ENCODE measurements at regions not wholly inside any gene's neighbourhood (a gene's known extent, or its start where the extent isn't known, plus 50 kb on each side); places are given as distances from the start of the nearest gene placed in this dataset.
"Not testable (repeated sequence)": the region's sequence is repeated elsewhere in the genome, so short reads cannot be mapped to it uniquely, and the experiment has no call there.

DNA sequence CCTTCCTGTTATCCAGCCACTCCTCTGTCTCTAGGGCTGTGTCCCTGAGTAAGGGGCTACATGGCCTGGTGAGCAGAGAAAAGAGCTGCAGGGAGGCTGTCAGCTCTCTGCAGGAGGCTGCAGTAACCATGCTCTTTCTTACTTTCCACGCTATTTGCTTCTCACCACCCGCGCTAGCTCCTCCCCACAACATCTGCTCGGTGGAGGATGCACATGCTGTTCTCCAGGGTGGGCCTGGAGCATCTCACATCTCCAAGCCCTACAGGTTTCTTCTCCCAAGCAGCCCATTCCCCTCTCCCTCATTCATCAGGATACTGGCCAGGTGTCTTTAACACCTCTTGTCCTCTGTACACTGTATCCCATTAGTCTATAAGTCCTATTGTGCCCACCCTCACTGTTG lies 103.8 kb downstream of the IER5 start:
- DNase-seq, result no peak

DNA sequence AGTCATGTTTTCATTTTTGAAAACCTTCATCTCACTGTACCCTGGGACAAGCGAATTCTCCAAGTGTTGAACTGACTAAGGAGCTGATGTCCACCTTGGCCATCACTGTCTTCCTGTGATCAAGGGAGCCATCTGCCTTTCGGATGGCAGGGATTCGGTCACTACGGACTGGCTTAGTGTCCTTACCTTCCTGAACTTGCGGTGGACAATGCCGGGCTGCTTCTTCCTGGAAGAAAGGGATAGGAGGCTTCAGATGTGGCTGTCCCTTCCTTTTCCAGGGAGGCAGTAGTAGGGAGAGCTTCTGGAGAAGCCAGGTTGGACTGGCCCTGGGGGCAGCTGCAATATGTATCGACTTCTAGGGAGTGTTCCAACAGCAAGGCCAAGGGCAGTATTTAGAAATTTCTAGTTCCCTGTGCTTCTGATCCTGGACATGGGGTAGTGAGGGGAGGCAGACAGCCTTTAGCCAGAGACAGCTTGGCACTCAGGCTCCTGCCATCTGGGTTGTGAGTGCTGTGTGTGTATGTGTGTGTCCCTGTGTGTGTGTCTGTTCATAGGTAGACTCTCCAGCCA lies 114.6 kb downstream of the IER5 start:
- no peak for DNase-seq

DNA sequence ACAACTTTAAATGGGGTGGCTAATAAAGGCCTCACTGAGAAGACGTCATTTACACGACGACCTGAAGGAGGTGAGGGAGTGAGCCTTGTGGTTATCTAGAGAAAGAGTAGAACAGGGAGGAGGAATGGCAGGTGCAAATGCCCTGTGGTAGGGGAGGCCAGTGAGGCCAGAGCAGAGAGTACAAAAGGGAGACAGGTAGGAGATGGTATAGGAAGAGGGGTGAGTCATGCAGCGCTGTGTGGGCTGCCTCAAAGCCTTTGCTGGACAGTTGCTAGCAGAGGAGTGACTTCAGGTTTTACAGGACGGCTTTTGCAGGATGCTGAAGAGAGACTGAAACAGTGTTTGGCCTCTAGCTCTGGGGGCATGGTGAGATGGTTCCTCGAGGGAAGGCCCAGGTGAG lies 116.0 kb downstream of the IER5 start:
- no peak for DNase-seq

DNA sequence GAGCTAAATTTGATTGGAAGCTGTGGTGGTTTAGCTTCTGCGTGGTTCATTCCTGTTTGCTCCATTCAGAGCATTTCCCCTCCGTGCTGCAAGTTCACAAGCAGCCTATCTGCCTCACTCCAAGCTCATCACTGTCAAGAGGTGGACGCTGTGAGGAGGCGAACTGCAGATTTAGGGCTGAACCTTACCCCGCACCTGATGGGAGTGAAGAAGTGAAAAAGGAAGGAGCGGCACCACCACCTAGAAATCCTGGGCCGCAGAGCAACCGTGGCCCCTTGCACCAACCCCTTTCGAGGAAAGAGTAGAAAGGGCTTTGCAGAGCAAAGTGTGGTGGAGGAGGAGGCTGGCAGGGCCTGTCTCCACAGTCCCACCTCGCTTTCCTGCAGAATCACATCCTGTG lies 117.4 kb downstream of the IER5 start:
- DNase-seq, result no peak

DNA sequence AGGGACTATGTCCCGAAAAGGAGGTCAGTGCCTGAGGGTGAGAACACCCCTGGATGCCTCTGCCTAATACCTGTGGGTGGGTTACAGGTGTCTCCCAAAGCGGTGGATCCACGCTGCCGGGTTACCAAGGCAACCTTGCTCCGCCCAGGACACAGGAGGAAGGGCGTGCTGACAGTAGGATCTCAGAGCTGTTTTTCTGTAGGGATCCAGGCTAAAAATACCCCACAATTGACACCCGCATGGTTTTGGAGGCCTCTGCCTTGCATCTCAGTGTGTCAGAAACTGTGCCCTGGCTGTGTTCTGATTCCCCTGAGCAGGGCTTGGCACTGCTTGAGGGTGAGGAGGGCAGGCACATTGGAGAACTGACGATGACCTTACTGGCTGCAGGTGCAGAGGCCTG lies 118.0 kb downstream of the IER5 start:
- no peak for DNase-seq

DNA sequence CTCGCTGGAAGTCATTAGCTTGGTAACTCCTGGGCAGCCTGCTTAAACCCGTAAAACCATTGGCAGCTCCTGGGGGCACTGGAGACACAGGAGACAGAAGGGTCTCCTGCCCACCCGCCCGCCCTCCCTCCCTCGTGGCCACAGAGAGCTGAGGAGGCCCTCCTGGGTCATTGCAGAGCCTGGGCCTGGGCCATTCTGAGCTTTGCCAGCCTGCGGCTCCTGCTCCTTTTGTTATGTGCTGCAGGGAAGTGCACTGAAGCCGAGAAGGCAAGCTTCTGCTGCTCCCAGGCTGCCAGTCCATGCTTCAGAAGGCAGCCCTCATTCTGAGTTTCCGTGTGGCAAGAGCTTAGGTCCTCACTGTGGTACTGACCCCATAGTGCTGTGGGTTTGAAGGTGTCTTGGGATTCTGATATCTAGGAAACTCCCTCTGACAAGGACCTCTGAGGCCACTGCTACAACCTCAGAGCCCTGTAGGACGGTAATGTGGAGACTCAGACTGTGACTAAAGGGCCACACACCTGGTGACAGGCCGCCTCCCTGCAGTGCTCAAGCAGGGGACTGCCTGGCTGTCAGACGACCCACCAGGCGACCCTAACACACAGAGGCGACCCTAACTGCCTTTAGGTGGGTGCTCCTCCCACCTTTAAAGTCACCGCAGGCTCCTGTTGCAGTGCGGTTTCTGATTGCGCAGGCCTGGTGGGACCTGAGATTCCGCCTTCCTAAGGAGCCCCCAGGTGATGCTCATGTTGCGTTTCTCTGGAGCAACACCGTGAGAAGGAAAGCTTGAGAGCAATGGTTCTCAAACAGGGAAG lies 118.7 kb downstream of the IER5 start:
- no peak for DNase-seq

DNA sequence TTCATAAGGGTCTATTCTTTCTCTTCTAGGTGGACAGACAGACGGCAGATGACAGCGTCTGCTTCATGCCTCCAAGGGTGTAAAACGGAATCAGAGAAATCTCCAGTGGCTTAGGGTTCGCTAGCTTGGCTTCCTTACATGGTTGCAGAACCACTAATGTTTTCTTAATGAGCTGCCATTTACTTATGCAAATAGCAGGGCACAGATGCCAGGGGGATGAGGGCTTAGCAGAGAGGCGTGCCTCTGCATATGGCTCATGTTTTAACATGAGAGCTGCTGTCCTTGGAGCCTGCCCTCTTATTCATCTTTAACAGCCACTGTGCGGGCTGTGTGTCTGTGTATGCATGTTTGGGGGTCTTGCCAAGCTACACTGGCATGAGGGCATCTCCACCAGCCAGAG lies 119.6 kb downstream of the IER5 start:
- no peak for DNase-seq

DNA sequence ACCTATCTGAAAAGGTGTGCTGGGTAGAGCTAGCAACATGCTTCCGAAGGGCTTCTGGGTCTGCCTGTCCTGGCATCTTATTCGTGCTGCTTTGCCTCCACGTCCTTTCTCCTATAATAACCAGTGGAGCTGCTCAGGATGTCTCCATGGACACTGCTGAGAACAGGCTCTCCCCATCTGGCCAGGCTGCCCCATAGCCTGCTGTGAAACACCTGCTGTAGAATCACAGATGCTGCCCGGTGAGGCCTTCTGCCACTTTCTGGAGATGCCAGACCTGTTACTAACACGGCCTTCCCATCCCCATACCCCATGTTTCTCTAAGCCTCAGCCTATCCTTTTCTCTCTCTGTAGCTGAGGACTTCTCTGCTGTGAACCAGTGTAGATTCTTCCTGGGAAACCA lies 120.5 kb downstream of the IER5 start:
- no peak for DNase-seq

DNA sequence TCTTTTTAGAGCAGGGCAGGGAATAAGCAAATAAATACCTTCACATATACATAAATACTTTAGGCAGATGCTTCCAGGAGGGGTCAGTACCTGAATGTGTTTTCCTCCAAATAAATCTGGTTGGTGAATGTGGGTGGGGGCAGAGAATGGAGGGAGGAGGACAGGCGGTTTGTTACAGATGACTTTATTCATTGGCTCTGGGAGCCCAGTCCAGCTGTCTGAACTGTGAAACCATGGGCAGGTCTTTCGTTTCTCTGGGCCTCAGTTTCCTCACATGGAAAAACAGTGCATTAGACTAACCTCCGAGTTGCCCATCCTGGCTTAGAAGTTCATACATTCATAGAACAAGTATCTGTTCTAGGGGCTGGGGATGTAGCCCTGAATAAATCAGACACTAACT lies 124.6 kb downstream of the IER5 start:
- DNase-seq, result no peak

DNA sequence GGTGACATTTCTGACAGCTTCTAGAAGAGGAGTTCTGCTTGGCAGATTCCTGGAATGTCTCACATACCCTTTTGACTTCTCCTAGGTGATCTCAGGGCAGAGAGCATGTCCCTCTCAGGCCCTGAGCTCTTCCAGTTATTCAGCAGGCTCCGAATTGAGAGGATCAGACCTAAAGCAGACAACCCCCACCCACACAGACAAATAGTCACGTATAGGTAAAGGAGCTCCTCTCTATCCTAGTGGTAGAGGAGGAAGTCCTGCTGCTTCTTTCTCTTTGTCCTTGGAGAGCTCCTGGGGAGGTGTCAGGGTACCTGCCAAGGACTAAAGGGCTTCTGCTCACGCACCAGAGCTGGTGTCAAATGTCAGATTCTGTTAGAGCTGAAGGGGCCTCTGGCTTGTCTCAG lies 128.1 kb downstream of the IER5 start:
- DNase-seq, result no peak

DNA sequence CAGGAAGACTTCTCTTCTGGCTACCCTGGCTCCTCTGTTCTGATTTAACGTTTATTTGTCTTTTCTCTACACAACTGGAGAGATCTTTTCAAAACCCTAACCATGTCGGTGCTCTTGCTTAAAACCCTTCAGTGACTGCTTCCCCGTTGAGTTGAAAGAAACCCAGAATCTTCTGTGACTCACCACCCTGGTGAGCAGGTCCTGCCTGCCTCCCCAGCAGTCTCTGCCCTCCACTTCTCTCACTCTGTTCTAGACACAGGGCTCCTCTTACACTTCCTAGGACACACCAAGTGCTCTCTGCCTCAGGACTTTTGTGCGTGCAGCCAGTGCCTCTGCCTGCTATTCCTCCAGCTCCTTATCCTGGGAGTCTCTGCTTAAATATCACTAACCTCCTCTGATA lies 131.4 kb downstream of the IER5 start:
- no peak for DNase-seq

DNA sequence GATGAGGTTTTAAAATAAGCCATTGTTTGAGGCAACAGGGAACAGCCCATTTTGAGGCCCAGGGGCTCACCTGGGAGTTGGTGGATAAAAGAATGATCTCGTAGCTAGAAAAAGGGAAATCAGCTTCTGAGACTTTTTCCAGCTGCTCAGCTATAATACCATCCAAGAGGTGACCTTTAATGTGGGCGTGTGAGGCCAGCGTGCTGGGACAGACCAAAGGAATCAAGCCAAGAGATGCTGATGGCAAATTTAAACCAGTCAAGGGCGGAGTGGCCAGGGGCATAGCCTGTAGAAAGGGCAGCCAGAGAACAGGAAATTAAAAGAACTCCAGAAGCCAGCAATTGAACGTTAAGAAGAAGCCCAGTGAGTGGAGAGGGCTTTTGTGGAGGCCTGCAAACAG lies 132.6 kb downstream of the IER5 start:
- DNase-seq, result no peak

DNA sequence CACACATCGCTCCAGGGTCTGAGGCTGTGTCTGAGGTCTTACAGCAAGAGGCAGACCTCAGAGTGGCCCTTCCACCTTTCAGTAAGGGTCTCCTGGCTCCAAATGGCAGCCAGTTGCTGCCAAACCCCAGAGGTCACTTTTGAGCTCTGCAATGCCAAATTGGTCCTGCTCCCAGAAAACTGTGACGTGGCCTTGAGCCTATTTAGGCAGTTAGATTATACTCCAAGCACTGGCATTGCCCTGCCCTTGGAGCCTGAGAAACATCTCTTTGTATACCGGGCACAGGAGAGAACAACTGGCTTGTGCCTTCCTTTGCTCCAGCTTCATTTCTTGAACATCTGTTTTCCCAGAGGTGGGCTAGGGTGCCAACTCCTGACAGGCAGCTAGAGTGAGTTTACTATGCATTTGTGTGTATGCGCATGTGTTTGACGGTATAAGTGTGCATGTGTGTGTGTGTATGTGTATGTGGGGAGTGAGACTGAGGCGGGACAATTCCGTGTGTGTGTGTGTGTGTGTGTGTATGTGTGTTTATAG lies 134.5 kb downstream of the IER5 start:
- no peak for DNase-seq

DNA sequence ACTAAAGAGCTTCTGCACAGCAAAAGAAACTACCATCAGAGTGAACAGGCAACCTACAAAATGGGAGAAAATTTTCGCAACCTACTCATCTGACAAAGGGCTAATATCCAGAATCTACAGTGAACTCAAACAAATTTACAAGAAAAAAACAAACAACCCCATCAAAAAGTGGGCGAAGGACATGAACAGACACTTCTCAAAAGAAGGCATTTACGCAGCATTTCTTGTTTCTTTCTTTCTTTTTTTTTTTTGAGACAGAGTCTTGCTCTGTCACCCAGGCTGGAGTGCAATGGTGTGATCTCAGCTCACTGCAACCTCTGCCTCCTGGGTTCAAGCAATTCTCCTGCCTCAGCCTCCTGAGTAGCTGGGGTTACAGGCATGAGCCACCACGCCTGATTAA lies 138.2 kb downstream of the IER5 start:
- not testable (repeated sequence) for DNase-seq

DNA sequence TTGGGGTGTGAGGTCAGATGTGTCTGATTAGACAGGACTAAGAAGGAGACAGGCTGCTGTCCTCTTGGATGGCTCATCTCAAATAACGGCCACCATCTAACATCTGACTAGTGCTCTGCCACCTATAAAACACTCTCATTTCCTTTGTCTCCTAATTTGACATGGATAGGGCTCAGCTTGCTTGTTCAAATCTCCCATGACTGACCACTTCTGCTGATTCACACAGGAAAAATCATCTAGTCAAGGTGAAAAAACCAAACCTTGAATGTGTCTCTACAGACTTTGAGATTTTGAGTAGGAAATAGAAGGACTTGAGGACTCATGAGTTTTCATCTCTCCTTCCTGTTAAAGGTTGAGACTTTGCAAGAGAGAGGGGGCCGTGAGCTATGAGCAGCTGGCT lies 150.6 kb downstream of the IER5 start:
- DNase-seq, result no peak

DNA sequence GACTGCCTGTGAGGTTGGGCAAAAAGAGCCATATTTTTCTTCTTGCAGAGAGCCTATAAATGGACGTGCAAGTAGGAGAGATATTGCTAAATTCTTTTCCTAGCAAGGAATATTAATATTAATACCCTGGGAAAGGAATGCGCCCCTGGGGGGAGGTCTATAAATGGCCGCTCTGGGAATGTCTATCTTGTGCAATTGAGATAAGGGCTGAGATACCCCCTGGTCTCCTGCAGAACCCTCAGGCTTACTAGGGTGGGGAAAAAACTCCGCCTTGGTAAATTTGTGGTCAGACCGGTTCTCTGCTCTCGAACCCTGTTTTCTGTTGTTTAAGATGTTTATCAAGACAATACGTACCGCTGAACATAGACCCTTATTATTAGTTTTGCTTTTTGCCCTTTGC lies 157.8 kb downstream of the IER5 start:
- not testable (repeated sequence) for DNase-seq

DNA sequence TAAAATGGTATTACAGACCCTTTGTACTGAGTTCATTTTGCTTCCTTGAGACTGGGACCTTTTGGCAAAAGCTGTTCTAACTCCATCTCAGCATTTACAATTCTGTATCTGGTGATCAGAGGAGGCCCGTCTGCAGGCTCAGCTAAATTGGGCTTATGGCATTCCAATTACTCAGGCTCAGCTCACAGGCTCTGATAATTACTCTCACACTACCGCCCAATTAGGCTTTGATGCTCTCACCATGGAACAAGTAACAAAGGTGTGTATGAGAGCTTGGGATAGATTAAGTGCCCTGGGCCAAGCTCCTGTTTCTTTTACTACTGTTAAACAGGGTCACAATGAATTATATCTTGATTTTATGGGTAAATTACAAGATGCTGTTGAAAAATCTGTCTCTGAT lies 159.9 kb downstream of the IER5 start:
- not testable (repeated sequence) for DNase-seq

DNA sequence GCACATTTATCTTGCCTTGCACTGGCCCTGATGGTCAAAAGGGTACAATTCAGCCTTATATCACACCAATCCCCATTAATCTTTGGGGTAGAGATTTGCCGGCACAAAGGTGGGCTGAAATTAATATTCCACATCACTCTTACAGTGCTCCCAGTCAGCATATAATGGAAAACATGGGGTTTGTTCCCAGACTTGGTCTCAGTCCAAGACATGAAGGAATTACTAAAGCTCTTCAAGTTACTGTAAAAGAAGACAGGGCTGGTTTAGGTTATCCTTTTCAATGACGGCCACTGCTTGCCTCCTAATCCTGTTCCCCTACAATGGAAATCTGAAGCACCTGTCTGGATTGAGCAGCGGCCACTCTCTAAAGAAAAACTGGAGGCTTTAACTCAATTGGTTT lies 160.7 kb downstream of the IER5 start:
- no peak for DNase-seq

DNA sequence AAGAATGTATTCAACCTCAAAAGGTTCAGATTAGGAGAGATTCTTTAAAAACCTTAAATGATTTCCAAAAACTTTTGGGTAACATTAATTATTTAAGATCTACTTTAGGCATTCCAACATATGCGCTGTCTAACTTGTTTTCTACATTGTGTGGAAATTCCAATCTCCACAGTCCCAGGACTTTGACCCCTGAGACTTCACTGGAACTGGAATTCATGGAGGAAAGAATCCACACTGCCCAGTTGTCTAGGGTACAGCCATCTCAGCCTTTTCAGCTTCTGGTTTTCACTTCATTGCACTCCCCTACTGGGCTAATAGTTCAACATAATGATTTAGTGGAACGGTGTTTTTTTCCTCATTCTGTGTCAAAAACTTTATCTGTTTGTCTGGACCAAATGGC lies 161.5 kb downstream of the IER5 start:
- DNase-seq, result no peak

DNA sequence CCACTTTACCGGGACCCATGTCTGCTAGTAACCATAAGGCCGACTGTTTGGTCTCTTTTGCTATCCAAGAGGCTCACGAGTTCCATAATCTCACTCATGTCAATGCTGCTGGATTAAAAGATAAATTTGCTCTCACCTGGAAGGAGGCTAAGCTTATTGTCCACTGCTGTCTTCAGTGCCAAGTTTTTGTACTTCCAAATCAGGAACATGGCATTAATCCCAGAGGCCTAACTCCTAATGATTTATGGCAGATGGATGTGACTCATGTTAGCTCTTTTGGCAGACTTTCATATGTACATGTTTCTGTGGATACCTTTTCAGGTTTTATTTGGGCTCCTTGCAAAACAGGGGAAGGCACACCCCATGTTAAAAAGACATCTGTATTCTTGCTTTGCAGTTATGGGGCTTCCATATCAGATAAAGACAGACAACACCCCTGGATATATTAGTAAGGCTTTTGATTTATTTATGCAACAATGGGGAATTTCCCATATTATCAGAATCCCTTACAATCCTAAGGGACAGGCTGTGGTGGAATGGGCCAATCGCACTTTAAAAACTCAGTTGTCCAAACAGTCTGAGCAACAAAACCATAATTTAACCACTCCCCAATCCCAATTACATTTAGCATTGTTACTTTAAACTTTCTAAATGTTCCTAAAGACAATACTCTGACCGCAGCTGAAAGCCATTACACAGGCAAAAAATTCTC lies 162.7 kb downstream of the IER5 start:
- no peak for DNase-seq

DNA sequence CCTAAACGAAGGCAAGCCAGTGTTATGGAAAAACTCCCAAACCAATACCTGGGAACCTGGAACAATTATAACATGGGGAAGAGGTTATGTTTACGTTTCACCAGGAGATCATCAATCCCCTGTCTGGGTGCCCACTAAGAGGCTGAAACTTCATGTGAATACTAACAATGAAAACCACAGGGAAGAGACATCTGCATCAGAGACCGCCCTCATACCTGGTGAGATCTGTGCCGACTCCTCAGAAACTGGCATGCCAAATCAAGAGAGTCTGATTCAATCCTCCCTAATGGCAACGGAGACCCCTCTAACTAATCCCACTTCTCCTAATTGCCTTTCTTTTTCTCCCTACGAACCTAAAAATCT lies 163.2 kb downstream of the IER5 start:
- DNase-seq, result no peak

DNA sequence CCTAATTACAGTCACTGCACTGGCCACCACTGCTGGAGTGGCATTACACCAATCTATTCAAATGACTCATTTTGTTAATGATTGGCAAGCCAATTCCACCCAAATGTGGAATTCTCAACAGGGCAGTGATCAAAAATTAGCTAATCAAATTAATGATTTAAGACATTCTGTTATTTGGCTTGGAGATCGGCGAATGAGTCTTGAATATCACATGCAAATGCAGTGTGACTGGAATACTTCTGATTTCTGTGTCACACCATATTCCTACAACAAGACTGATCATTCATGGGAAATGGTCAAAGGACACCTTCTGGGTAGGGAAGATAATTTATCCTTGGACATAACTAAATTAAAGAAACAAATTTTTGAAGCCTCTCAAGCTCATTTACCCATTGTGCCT lies 165.1 kb downstream of the IER5 start:
- not testable (repeated sequence) for DNase-seq

DNA sequence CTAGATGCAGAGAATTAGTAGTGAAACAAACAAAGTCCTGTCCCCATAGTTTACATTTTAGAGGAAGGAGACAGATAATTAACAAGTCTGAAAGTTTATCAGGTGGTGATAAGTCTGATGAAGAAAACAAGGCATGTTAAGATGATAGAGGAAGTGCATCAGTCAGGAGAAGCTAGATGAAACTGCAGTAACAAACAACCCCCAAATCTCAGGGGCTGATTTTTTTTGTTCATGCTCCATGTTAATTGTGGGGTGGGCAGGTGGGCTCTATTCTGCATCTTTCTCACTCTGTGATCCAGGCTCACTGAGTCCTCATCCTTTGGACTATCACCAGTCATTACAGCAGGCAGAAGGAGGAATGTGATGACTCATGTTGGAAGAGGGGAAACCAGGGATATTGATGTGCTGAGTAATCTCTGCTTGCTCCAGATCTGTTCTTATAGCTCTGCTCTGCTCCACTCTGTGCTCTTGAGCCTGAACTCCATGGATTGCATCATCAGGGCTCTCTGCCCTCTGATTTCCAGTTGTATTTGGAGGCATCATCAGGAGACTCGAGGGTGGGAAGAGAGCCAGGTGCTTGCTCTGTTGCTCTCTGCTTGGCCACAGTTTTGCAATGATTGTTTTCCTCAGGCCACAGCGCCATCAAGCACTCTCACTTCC lies 166.9 kb downstream of the IER5 start:
- no peak for DNase-seq

Data from muscle of arm (tissue), 1 donor.